ENCODE measurements at regions not wholly inside any gene's neighbourhood (a gene's known extent, or its start where the extent isn't known, plus 50 kb on each side); places are given as distances from the start of the nearest gene placed in this dataset.

- CTCF ChIA-PET, result no interaction called here
- no peaks in the 10 kb centered on the region for H3K27me3 ChIP-seq (replicated peaks; ENCODE audit: control insufficient read depth, insufficient read depth, low read length)
- TF ChIP-seq CTCF (IDR thresholded peaks at IDR 0.05; ENCODE audit: insufficient read depth in 1 of 2, low read depth in 1 of 2, low read length in 1 of 2, severe bottlenecking in 1 of 2, unreplicated experiment in 1 of 2), result no peak
- no TSS peak for BruUV-seq (replicated peaks)
- H3K4me3 ChIP-seq (ENCODE audit: low read depth, low read length), result no peak overlapping the region
- H3K27ac Mint-ChIP-seq (ENCODE audit: unreplicated experiment), result no peak overlapping the region
- H3K9me3 Mint-ChIP-seq (ENCODE audit: unreplicated experiment), result peaks cover 13% of the 10 kb centered on the region
- no peaks in the 10 kb centered on the region for H3K4me1 Mint-ChIP-seq (ENCODE audit: low read depth, unreplicated experiment)
- H3K27me3 Mint-ChIP-seq (ENCODE audit: insufficient read depth, unreplicated experiment), result peaks cover 7% of the 10 kb centered on the region
- H3K9me3 ChIP-seq, result peaks cover 4% of the 10 kb centered on the region; the same call in 1 of the 2 replicates
- H3K36me3 Mint-ChIP-seq (ENCODE audit: insufficient read depth, unreplicated experiment), result no peaks in the 10 kb centered on the region
- intact Hi-C loops (cut with micrococcal nuclease; ENCODE audit: unreplicated experiment), result no loop called here
- H3K4me3 Mint-ChIP-seq (ENCODE audit: unreplicated experiment), result no peak overlapping the region
- no peak for DNase-seq
- H3K4me1 ChIP-seq, result no peaks in the 10 kb centered on the region
- POLR2A ChIA-PET, result no interaction called here
- H3K36me3 ChIP-seq (ENCODE audit: control insufficient read depth, insufficient read depth, low read length), result no peaks in the 10 kb centered on the region
Measured at GRCh38 chr16:86215233-86215978, 294.9 kb upstream of the FOXF1 start.

DNA sequence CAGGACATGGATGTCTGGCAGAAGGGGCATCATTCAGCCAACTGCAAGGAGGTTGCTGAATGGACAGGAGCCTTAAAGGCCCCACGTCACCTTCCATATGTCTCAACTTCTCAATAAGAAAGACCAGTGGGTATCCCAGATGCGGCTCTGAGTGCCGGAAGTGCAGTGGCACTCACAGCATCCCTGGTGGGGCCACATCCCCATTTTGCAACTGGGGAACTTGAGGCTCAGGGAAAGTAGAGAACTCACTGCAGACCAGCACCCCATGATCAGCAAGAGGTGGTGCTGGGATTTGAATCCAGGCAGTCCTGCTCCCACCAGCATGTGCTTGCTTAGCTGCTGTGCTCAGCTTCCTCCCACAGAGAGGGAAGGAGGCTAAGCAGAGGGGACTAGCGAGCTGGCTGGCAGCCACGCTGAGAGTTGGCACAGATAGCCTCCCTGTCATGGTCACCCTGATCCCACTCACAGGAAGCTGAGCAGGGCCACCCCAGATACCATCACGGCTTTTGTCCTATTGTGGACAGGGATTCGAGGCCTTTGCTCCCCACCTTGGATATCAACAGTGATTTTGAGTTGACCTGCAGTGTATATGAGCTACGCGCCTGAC is 294.2 kb upstream of the FOXF1 start:
- Histone ChIP-seq H3K9me3 (peaks cover 4% of the 10 kb centered on the region; the same call in 1 of the 2 replicates), H3K4me3 (ENCODE audit: low read depth, low read length) (no peak overlapping the region), H3K4me1 (no peaks in the 10 kb centered on the region), H3K27me3 (replicated peaks; ENCODE audit: control insufficient read depth, insufficient read depth, low read length) (no peaks in the 10 kb centered on the region), H3K36me3 (ENCODE audit: control insufficient read depth, insufficient read depth, low read length) (no peaks in the 10 kb centered on the region)
- no peaks in the 10 kb centered on the region for H3K36me3 Mint-ChIP-seq (ENCODE audit: insufficient read depth, unreplicated experiment)
- no peak for TF ChIP-seq CTCF (IDR thresholded peaks at IDR 0.05; ENCODE audit: insufficient read depth in 1 of 2, low read depth in 1 of 2, low read length in 1 of 2, severe bottlenecking in 1 of 2, unreplicated experiment in 1 of 2)
- no peaks in the 10 kb centered on the region for H3K4me1 Mint-ChIP-seq (ENCODE audit: low read depth, unreplicated experiment)
- no peak for DNase-seq
- intact Hi-C loops (cut with micrococcal nuclease; ENCODE audit: unreplicated experiment), result no loop called here
- BruUV-seq (replicated peaks), result no TSS peak
- CTCF ChIA-PET, result no interaction called here
- no peak overlapping the region for H3K27ac Mint-ChIP-seq (ENCODE audit: unreplicated experiment)
- H3K27me3 Mint-ChIP-seq (ENCODE audit: insufficient read depth, unreplicated experiment), result peaks cover 13% of the 10 kb centered on the region
- POLR2A ChIA-PET, result no interaction called here
- no peak overlapping the region for H3K4me3 Mint-ChIP-seq (ENCODE audit: unreplicated experiment)
- H3K9me3 Mint-ChIP-seq (ENCODE audit: unreplicated experiment), result peaks cover 13% of the 10 kb centered on the region

- peaks cover 16% of the 10 kb centered on the region for H3K27me3 Mint-ChIP-seq (ENCODE audit: insufficient read depth, unreplicated experiment)
- H3K9me3 ChIP-seq, result no peaks in the 10 kb centered on the region
- BruUV-seq (replicated peaks), result no TSS peak
- H3K4me1 ChIP-seq, result no peaks in the 10 kb centered on the region
- no peaks in the 10 kb centered on the region for H3K36me3 Mint-ChIP-seq (ENCODE audit: insufficient read depth, unreplicated experiment)
- no peak overlapping the region for H3K4me3 Mint-ChIP-seq (ENCODE audit: unreplicated experiment)
- no peak for DNase-seq
- ChIA-PET POLR2A (no interaction called here), CTCF (no interaction called here)
- no peak overlapping the region for H3K4me3 ChIP-seq (ENCODE audit: low read depth, low read length)
- peaks cover 13% of the 10 kb centered on the region for H3K9me3 Mint-ChIP-seq (ENCODE audit: unreplicated experiment)
- no peaks in the 10 kb centered on the region for H3K4me1 Mint-ChIP-seq (ENCODE audit: low read depth, unreplicated experiment)
- intact Hi-C loops (cut with micrococcal nuclease; ENCODE audit: unreplicated experiment), result no loop called here
- no peak for TF ChIP-seq CTCF (IDR thresholded peaks at IDR 0.05; ENCODE audit: insufficient read depth in 1 of 2, low read depth in 1 of 2, low read length in 1 of 2, severe bottlenecking in 1 of 2, unreplicated experiment in 1 of 2)
- no peaks in the 10 kb centered on the region for H3K36me3 ChIP-seq (ENCODE audit: control insufficient read depth, insufficient read depth, low read length)
- H3K27ac Mint-ChIP-seq (ENCODE audit: unreplicated experiment), result no peak overlapping the region
- H3K27me3 ChIP-seq (replicated peaks; ENCODE audit: control insufficient read depth, insufficient read depth, low read length), result no peaks in the 10 kb centered on the region
Measured at GRCh38 chr16:86216591-86216990, 293.7 kb upstream of the FOXF1 start.
